ENCODE measurements at regions not wholly inside any gene's neighbourhood (a gene's known extent, or its start where the extent isn't known, plus 50 kb on each side); places are given as distances from the start of the nearest gene placed in this dataset.

- TF ChIP-seq REST (IDR thresholded peaks at IDR 0.05; ENCODE audit: insufficient read depth in 1 of 2, low read depth in 2 of 2, low read length in 2 of 2) (no peak), TAF1 (IDR thresholded peaks at IDR 0.05; ENCODE audit: borderline replicate concordance, insufficient read depth, low read length) (no peak), POLR2AphosphoS5 (IDR thresholded peaks at IDR 0.05; ENCODE audit: low read depth, low read length) (no peak), SIN3A (IDR thresholded peaks at IDR 0.05; ENCODE audit: borderline replicate concordance, insufficient read depth, low read length) (no peak), FOXP2 (optimal IDR thresholded peaks at IDR 0.05; ENCODE audit: borderline replicate concordance, extremely low read depth, extremely low read length, insufficient read depth) (no peak)
These were observed 190.3 kb downstream of the RBM43 start for GRCh38 chr2:151071382-151071781.

Measured in PFSK-1 (cell line).